ENCODE measurements at regions not wholly inside any gene's neighbourhood (a gene's known extent, or its start where the extent isn't known, plus 50 kb on each side); places are given as distances from the start of the nearest gene placed in this dataset.

DNA sequence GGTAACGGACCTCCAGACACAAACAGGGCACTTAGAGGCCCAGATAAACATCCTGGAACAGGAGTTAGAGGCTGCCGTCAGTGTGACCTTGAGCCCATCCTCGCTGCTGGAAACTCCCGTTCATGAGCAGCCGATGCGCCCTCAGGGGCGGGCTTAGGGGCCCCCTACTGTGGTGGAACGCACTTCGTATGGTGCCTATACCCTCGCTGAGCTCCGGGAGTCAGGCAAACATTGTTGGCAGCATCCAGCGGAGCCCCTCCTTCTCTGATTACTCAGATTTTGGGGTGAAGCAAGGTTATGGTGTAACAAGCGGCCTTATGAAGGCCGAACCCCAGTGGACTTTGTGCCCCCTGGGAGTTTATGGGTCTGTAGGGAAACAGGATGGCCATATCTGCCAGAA, 205.3 kb upstream of the SYT4 start:
- DNase-seq: no peak

DNA sequence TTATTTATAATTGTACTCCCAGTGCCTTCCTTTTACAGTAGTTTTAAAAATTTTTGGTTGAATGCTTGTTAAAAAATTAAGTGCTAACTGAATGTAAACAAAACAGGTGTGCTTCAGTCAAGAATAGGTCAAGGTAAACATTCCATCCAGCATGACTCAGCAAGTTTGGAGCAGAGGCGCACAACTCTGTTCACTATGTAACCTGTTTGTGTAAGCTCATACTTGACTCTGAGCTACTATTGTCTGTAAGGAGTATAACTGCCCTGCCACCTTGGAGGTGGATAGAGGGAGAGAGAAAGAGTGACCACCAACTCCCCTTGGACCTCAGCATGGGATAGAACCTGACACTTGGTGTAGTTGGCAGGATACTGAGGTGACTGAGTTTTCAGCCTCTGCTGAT, 207.4 kb upstream of the SYT4 start:
- DNase-seq: no peak

DNA sequence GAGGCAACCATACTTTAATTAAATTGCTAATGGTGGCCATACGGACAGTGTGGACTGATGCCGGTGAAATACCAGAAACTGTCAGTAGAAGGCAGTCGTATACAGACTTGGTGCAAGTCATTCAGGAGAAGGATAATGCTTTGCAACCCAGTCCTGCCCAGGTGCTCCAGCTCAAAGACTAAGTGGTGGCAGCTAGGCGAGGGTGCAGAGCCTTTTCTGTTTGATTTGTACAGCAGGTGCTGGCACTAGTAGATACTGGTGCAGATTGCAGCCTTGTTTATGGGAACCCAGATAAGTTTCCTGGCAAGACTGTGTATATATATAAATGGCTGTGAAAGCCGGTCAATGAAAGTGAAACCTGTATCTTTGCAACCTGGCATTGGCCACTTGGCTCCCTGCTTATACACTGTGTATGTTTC, 208.3 kb upstream of the SYT4 start:
- DNase-seq: no peak

DNA sequence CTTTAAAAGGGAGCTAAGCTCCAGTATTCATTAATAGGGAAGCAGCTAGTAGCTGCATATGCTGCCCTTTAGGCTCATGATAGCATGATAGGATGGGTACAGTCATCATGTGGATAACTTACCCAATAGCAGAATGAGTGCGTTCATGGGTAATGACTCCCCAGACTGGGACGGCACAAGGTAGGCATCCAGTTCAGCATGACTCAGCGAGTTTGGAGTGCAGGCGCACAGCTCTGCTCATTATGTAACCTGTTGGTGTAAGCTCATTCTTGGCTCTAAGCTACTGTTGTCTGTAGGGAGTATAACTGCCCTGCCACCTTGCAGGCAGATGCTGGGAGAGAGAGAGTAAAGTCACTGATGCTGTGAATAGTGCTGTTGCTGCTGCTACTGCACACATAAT, 209.2 kb upstream of the SYT4 start:
- no peak for DNase-seq

DNA sequence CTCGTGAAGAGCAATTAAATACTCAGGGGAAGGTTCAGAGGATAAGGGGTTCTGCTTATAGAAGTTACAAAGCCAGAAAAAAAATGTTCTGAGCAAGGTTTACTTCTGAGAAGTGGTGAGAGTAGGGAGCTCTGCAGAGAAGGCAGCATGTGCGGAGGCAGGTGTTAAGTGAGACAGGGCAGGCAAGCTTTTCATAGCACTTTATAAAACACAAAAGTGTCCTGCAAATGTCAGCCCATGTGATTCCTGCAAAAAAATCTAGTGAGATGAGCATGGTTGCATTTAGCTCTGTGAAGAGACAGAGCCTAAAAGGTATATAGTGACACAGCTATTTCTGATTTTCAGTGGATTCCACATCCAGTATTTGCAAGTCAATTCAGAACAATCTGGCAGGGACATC, 223.8 kb upstream of the SYT4 start:
- no peak for DNase-seq

DNA sequence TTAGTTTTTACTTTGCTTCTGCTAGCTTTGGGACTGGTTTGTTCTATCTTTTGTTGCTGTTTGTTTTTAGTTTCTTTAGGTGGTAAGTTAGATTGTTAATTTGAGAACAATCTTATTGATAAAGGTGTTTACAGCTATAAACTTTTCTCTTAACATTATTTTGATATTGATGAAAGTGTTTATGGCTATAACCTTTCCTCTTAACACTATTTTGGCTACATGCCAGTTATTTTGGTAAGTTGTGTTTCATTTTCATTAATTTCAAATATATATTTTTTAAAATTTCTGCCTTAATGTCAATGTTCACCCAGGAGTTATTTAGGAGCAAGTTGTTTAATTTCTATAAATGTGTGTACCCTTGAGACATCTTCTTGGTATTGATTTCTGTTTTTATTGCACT, 229.6 kb upstream of the SYT4 start:
- no peak for DNase-seq

DNA sequence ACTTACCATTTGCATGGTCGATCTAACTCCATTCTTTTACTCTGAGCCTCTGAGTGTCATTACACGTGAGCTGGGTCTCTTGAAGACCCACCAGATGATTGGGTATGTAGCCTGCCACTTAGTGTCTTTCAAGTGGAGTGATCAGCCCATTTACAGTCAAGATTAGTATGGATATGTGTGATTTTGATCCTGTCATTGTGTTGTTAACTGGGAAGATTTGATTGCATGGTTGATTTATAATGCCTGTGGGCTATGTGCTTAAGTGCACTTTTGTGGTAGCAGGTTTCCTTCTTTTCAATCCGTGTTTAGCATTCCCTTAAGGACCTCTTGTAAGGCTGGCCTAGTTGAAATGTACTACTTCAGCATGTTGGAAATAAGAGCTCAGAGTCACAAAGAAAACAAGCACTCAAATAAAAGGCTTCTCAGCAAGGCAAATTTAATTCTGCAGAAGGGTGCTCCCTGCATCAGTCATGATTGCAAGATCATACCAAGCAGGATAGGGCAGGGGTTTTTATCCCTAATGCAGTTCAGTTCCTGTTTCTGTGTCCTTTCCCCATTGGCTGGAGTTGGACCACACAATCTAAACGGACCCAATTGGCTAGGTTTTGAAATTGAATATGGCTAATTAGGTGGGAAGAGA, 230.7 kb upstream of the SYT4 start:
- no peak for DNase-seq

DNA sequence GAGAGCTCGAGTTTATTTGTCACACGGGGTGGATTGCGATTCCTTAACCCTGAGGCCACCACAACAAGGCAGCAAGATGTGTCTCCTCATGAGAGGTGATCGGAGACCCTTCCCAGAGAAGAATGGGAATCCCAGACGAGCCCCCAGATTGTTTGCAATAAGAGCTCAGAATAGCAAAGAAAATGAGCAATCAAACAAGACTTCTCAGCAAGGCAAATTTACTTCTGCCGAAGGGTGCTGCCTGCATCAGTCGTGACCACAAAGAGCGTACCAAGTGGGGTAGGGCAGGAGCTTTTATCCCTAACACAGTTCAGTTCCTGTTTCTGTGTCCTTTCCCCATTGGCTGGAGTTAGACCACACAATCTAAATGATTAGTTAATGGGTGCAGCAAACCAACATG, 237.5 kb upstream of the SYT4 start:
- no peak for DNase-seq

DNA sequence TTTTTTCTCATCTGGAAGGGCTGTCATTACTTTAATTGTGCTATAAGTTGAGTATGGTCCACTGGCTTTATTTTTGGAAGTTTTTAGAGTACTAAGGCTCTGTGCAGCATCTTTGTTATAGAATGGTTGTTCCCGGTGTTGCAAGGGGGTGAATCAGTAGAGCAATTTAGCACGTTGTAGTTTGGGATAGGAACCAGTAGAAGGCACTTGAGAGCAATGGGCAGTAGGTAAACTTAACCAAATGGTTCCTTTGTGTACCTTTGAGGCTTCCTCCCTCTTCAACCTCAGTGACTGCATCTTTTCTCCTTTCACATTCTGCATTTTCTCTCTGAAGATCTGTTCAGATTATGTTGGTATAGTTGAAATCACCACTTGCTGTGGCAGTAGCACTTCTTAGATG, 238.2 kb upstream of the SYT4 start:
- DNase-seq: no peak

DNA sequence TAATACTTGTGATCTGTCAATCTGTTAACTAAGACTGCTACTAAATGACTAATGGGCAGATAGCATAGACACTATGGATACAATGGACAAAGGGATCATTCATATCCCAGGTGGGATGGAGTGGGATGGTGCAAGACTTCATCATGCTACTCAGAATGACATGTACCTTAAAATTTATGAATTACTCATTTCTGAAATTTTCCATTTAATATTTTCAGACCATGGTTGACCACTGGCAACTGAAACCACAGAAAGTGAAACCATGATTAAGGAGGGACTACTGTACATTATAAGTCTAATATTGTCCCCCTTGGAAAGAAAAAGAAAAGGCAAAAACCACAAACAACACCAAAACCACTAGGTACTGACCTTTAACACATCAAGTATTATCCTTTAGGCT, 247.0 kb upstream of the SYT4 start:
- no peak for DNase-seq

DNA sequence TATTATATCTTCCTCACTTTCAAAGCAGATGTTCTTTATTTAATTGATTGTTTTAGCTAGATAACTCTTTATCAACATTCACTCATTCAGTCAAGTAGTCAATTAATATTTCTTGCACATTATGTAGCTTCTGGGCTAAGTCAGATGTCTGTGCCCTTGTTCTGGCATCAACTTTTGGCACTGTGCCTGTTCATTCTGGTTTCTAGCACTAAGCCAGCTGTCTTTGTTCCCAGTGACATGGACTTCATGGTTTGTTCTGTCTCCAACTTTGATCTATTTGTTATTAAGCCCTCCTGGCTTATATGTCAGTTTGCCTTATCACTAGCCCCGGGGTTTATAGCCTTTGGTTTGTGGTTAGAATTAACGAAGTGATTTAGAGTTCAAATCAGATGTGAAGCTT, 247.9 kb upstream of the SYT4 start:
- no peak for DNase-seq

DNA sequence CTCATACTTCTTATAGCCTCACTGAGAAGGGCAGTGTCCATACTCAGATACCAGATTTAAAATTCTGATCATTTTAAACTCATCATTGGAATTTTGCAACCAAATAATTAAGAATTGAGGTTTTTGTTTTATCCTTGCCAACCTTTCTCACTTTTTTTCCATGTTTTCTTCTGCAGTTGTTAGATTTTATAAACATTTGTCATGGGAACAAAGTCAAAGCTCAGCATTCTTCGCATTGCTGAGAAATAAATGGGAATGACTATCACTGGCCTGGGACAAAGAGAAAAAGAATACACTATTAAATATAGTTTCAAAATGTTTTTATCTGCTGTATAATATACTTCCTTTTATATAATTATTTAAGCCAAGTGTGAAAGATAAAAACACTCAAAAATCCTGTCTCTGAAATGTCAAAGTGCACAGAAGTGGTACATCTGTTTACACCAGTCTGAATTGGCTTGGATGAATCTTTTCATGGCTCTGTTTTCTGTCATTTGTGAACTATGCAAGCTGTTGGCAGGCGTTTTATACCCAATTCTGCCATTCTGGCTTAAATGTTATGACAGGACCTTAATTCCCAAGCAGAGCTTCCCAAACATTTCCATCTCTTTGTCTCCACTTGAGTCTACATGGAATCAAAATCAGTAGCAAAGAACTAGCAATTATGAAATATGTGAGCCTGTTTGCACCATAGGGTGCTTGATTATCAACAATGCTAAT, 249.3 kb upstream of the SYT4 start:
- no peak for DNase-seq

DNA sequence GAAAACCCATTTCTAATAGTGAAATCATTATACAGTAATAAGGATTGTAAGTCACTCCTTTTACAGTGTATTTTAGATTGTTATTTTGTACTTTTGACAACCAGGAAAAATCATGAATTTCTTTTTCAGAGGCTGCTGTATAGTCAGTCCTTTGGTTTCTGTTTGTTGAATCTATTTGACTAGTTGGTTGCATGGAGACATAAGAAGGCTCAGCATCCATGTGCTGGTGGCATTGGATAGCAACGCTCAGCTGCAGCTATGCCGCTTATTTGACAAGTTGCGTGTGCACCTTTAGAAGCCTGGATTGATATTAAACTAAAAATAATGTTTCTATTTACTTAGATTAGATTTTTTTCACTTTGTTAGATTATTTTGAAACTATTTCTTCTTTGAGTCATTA, 254.1 kb upstream of the SYT4 start:
- no peak for DNase-seq

DNA sequence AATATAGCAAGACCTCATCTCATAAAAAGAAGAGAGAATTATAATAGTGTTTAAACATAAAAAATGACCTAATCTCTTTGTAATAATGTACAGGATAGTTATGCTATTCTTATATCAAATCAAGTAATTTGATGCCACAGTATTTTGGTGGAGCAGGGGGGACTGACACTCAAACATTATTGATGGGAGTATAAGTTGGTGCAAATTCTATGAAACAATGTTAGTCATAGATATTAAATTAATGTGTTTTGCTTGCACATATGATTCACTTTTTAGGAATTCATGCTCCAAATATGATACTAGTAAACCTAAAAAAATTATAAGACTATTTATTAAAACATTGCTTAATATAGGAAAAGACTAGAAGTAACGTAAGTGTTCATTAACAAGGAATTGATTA, 256.1 kb upstream of the SYT4 start:
- DNase-seq: no peak

DNA sequence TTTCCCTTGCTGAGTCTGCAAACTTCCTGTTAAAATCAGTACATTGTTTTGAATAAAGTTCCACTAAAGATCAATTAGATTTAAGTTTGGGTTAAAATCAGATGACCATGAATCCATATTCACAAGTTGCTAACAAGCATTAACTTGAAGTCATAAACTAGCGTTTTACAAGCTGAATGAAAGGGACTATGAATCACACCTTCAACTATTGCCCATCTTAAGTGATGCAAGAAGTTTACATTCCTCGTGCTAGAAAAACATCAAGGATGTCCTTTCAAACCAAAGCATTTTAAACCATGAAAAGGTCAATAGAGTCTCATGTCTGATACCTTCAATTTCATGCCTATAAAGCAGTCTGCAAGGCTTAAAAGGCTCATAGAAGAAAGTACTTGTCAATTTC, 257.2 kb upstream of the SYT4 start:
- no peak for DNase-seq

DNA sequence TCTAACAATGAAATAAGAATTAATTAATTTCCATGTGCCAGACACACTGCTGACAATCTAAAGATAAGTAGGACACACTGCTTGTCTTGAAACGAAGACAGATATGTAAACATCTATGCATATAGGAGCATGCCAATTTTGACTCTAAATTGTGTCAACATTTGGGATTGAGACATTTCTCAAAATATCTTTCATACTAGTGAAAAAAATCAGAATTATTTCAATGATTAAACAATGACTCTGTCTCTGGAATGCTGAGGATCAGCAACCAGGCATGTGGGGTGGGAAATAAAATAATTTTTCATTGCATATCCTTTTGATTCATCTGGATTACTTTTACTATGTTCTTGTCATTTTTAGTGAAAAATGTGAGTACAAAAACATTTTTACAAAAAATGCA, 262.6 kb upstream of the SYT4 start:
- no peak for DNase-seq

DNA sequence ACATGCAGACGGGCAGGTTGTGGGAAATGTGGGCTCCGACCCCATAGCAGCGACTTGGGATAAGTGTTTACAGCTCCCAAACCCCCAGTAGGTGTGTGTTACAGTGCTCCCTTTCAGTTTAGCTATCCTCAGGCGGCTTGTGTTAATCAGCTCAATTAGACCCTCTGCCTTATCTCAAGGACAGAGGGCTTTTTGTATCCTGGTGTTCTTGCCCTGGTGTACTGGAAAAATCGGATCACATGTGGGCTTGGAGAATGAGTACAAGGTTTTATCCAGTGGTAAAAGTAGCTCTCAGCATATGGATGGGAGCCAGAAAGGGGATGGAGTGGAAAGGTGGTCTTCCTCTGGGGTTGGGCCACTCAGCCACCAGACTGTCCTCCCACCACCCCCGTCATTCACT, 264.7 kb upstream of the SYT4 start:
- DNase-seq: no peak

DNA sequence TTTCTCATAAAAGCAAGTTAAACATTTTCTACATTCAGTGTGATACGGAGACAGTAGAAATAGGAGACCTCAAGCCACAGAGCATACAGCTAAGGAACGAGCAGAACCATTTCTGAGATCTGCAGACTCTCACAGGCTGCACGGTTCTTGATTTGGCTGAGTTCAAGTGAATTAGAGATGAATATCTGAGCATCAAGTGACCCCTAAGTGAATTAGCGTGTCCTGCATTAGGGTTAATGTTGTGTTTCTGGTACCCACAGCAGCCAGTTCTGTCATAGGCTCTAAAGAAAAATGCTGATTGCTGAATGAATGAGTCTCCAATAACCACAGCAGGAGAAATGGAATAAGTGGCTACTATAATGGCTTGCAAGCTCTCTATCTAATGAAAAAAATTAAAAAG, 265.9 kb upstream of the SYT4 start:
- DNase-seq: no peak

DNA sequence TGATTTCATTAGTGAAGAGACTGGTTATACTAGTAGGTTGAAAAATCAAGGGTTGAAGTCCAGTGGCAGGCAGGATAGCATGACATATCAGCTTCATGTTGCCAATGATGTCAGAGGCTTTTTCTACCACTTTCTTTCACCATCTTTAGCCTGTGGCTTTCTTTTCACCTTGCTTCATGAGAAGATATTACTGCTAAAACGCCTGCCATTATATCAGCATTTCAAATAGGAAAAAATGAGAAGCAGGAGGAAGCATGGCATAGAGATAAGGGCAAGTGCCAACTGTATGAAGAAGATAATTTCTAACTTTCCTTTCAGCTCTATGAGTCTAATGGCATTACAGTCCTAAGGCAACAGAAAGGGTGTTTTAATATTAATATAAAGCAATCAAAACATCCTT, 270.2 kb upstream of the SYT4 start:
- no peak for DNase-seq

DNA sequence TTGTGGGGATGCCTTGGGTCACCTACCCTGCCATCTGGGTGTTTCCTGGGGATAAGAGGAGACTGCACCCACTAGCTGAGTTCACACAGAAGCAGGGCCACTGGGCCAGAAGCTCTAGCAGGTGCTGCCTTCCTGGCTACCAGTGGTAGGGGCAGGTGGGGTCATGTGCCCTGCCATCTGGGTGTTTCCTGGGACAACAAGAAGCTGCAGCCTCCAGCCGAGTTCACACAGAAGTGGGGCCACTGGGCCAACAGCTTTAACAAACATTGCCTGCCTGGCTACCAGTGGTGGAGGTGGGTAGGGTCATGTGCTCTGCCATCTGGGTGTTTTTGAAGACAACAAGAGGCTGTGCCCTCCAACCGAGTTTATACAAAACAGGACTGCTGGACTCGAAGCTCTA, 282.2 kb upstream of the SYT4 start:
- no peak for DNase-seq

DNA sequence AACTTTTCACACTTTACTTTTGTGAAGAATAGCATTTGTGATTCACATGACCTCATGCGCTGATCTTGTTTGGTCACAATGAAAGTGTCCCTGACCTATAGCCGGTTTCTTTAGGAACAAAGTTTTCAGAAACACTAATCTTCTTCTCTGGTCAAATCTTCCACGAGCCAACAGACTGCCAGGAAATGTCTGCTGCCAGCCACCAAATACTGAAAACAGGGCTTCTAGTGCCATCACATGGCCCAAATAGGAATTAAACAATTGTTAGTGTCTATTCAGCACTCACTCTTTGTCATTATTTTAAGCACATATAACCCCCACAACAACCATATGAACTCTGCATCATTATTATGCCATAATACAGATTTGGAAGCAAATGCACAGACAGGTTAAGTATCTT, 286.5 kb upstream of the SYT4 start:
- DNase-seq: no peak

DNA sequence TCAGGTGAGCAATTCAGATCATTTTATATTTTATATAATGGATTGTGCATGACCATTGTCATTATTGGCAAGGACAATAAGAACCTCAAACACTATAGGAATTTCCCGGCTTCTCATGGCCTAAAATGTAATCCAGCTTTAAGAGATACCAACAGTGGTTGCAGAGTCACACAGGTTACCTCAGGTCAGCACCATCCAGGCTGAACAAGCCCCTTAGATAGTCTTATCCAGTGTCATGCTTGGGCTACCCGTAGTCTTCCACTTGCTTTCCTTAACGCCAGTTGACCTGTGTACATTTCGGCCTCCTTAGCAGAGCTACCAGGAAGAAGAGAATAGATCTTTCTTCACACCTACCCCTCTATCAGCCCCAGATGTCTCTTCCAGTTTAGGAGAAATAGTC, 293.3 kb upstream of the SYT4 start:
- DNase-seq: no peak

DNA sequence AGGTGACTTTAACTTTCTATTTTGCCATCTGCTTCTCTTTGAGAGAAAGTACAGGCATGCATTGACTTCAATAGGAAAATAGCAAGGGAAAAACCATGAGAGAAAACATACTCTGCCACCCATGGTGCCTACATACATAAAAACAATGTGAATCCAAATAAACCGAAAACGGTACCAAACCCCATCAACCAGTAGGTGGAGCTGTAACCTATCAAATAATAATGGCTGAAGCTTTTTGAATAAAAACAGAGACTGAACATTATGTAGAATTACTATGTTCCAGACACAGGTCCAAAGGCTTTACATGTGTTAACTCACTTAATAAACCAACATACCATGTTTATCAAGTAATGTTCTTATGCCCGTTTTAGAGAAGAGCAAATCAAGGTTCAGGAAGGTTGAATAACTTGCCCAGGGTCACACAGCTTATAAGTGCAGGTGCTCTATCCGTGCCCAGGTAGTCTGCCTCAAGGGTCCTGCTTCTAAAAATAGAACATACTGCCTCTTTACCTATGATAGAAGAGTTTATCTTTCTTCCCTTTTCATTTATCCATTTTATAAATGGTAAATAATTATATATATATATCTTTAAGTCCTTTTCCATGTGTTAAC, 293.9 kb upstream of the SYT4 start:
- no peak for DNase-seq

DNA sequence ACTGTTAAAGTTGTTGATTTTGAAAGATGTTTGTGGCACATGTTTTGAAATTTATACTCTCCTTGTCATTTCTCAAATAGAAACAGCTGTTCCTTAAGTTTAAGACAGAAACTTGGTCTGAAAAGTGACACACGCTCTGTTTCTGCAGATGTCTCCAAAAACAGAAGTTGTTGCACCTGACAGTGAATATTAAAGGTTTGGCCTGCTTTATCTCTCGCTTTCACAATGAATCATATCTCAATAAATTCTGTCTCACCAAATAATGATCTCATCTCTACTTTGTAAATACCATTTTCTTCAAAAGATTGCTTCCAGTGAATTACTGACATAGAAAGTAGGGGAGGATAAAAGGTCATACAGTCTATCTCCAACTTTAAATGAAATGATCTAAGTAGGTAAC, 294.9 kb upstream of the SYT4 start:
- no peak for DNase-seq

DNA sequence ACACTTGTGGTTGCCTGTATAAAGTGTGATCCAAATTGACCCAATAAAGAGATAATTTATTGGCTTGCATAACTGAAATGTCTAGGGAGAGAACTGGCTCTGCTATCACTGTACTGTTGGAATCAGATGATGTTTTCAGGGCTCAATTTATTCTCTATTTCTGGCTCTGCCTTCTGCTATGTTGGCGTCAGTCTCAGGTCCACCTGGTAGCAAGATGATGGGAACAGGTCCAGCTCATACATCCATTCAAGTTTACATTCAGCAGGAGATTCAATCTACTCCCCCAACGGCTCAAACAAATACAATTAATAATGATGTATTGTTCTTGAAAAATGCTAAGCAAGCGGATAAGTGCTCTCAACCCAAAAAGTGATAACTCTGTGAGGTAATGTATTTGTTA, 297.7 kb upstream of the SYT4 start:
- DNase-seq: no peak

Data from SIG-M5 (cell line).